Muscle layer of duodenum (tissue), 2 donors: ENCODE measurements at regions not wholly inside any gene's neighbourhood (a gene's known extent, or its start where the extent isn't known, plus 50 kb on each side); places are given as distances from the start of the nearest gene placed in this dataset.

Experiments
- H3K27ac ChIP-seq: one replicate; pipeline ENCODE4 v1.7.0; 2013; ENCODE audit warnings: mild to moderate bottlenecking, low read length
- H3K27me3 ChIP-seq: one replicate; pipeline ENCODE4 v1.7.0; 2013; ENCODE audit warnings: low read depth, mild to moderate bottlenecking, control low read depth, low read length
- H3K36me3 ChIP-seq, 2 donors: one replicate each; pipeline ENCODE4 v1.7.0; 2013; ENCODE audit warnings: low read length in 2 of 2, control low read depth in 1 of 2, mild to moderate bottlenecking in 1 of 2; ENCODE audit not compliant: insufficient read depth in 2 of 2, control insufficient read depth in 1 of 2
- H3K4me1 ChIP-seq, 2 donors: one replicate each; pipeline ENCODE4 v1.7.0; 2013; ENCODE audit warnings: low read length in 2 of 2, mild to moderate bottlenecking in 2 of 2, control low read depth in 1 of 2, moderate library complexity in 1 of 2; ENCODE audit not compliant: insufficient read depth in 2 of 2, control insufficient read depth in 1 of 2
- H3K4me3 ChIP-seq, 2 donors: one replicate each; pipeline ENCODE4 v1.7.0; 2013; ENCODE audit warnings: low read length in 2 of 2, low read depth in 1 of 2, mild to moderate bottlenecking in 1 of 2
- H3K9me3 ChIP-seq, 2 donors: one replicate each; pipeline ENCODE4 v1.7.0; 2013; ENCODE audit warnings: low read length in 2 of 2, control low read depth in 1 of 2, mild to moderate bottlenecking in 1 of 2; ENCODE audit not compliant: control insufficient read depth in 1 of 2
- donor health status: healthy.

DNA sequence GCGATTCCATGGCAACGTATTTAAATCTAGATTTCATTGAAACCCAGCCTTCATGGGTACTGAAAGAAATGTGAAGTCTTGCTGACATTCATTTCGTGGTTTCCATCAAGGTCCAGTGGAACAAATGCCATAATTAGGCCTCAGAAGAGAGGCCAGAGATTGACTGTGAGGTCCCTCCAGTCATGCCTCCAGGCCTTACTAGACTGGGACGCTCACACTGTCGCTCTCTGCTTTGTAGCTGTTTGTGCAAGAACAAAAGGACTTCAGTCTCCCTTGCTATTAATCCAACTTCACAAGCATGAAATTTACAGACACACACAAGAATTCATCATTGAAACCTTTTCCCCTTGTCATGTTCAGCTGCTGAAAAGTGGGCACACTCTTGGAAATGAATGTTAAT, 180.4 kb upstream of the FOXD3 start:
- Histone ChIP-seq H3K36me3 (no peaks in the 10 kb centered on the region), H3K4me3 (no peak overlapping the region), H3K27me3 (no peaks in the 10 kb centered on the region), H3K27ac (no peak overlapping the region), H3K9me3 (no peaks in the 10 kb centered on the region), H3K4me1 (no peaks in the 10 kb centered on the region)

DNA sequence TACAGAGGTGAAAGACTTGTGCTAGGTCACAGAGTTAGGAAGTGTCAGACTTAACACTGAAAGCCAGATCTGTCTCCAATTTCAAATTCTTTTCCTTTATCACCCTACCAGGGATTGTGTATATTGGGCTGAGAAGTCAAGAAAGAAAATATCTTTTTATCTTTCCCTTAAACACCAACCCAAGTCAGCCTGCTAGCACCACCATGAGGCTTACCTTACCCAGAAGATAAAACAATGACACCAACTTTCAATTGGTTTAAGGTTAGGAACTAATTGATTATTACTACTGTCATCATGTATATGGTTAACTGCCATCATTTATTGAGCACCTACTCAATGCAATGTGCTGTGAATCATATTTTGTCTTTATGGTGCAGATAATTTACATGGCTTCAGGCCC, 178.9 kb upstream of the FOXD3 start:
- Histone ChIP-seq H3K27me3 (no peaks in the 10 kb centered on the region), H3K36me3 (no peaks in the 10 kb centered on the region), H3K4me1 (no peaks in the 10 kb centered on the region), H3K27ac (no peak overlapping the region), H3K9me3 (no peaks in the 10 kb centered on the region), H3K4me3 (no peak overlapping the region)

DNA sequence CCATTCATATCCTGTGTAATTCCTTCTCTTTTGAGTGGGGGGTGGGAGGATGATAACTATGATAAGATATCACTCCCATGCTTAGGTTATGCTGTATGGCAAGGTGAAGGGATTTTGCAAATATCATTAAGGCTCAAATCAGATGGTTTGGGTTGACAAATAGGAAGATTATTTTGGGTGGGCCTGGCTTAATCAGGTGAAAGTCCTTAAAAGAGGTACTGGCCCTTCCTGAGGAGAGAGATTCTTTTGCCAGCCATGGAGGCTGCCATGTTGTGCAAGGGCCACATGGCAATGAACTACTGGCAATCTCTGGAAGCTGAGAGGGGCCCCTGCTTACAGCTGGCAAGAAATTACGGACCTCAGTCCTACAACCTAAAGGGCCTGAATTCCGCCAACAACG, 174.6 kb upstream of the FOXD3 start:
- no peaks in the 10 kb centered on the region for H3K27me3 ChIP-seq
- H3K36me3 ChIP-seq, result no peaks in the 10 kb centered on the region
- H3K27ac ChIP-seq, result no peak overlapping the region
- H3K4me3 ChIP-seq, result no peak overlapping the region
- H3K4me1 ChIP-seq, result no peaks in the 10 kb centered on the region
- no peaks in the 10 kb centered on the region for H3K9me3 ChIP-seq

DNA sequence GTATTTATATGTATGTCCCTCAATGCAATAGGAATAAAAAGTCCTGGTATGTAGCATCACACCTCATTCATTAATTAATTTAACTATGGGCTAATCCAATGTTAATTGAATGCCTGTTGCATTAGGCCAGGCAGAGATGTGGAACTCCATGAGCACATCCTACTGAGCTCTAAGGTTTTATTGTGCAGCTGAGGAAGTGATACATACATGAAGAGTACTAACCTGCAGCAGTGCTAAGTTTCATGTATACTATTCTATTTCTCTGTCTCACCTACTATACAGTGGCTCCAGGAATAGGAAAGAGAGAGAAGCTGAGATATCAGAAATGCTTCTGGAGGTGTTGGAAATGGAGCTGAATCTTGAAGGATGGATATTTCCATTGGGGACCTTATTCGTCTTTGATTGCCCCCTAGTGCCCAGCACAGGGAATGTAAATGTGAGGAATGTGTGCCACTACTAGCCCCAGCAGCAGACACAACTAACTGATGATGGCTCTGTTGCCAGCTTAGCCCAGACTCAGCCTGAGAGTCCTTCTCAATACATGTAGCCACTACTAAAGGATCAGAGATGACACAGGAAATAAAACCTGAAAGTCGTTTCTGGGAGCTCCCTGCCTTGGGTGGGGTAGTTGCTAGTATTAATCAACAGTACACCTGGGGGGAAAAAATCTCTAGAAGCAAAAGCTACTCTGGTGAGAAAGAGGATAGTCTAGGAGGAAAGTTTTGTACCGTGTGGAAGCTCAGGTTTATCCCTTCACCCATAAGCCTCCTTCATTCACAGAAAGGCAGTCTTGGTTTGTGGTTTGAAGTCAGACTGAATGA, 173.3 kb upstream of the FOXD3 start:
- Histone ChIP-seq H3K27ac (no peak overlapping the region), H3K27me3 (no peaks in the 10 kb centered on the region), H3K9me3 (no peaks in the 10 kb centered on the region), H3K36me3 (no peaks in the 10 kb centered on the region), H3K4me3 (no peak overlapping the region), H3K4me1 (no peaks in the 10 kb centered on the region)

DNA sequence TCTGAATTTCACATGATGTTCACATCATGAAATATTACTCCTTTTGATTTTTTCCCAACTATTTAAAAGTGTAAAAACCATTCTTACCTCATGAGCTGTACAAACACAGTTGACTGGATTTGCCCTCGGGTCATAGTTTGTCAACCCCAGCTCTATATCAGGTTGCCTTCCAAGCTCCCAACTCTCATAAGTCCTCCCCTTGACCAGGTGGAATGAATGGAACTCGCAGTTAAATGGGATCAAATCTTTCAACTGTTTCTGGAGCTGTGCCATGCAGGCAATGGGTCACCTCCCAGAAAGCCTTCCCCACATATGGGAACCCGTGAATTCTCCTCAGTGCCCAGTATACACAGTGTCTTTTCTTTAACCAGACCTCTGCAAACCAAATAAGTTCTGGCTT, 169.8 kb upstream of the FOXD3 start:
- Histone ChIP-seq H3K36me3 (no peaks in the 10 kb centered on the region), H3K4me1 (no peaks in the 10 kb centered on the region), H3K27ac (no peak overlapping the region), H3K27me3 (no peaks in the 10 kb centered on the region), H3K4me3 (no peak overlapping the region), H3K9me3 (no peaks in the 10 kb centered on the region)

DNA sequence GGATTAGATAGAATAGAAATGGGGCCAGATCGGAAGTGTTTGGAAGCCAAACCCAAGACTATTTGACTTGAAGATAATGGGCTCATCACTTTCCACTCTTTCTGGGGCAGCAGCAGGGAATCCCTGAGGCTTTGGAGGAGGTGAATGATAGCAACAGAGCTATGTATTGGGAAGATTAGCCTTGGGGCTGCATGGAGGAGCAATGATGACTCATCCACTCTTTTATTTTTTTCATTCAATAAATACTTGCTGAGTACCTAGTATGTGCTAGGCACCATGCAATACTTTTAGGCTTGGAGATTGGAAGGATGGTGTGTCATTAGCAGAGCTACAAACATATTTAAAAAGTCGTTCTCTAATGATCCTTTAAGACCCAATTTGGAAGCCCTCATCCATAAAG, 166.9 kb upstream of the FOXD3 start:
- Histone ChIP-seq H3K4me3 (no peak overlapping the region), H3K27me3 (no peaks in the 10 kb centered on the region), H3K27ac (no peak overlapping the region), H3K36me3 (no peaks in the 10 kb centered on the region), H3K9me3 (no peaks in the 10 kb centered on the region), H3K4me1 (no peaks in the 10 kb centered on the region)

DNA sequence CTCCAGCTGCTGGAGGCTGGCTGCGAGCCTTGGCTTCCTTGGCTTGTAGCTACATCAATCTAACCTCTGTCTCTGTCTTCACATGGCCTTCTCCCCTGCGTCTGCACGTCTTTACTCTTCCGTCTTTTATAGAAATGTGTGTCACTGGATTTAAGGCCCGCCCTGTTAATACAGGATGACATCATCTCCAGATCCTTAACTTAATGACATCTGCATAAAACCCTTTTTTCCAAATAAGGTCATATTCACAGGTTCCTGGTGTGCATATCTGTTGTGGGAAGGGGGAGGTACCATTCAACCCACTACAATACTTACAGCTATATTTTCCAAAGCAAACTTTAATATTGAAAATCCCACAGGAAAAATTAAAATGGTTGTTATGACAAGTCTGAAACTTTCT, 165.3 kb upstream of the FOXD3 start:
- Histone ChIP-seq H3K9me3 (no peaks in the 10 kb centered on the region), H3K4me1 (no peaks in the 10 kb centered on the region), H3K36me3 (no peaks in the 10 kb centered on the region), H3K4me3 (no peak overlapping the region), H3K27ac (no peak overlapping the region), H3K27me3 (no peaks in the 10 kb centered on the region)

DNA sequence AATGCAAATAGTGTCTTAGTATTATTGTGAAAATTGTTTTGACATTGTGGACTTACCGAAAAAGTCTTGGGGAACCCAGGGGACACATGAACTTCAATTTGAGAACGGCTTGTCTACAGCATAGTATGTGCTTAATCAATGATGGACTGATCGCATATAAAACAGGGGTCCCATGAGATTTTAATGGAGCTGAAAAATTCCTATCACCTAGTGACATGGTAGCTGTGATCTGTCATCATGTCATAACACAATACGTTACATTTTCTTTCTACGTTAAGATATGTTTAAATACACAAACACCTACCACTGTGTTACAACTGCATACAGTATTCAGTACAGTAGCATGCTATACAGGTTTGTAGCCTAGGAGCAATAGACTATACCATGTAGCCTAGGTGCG, 153.3 kb upstream of the FOXD3 start:
- no peaks in the 10 kb centered on the region for H3K4me1 ChIP-seq
- no peak overlapping the region for H3K4me3 ChIP-seq
- H3K27ac ChIP-seq, result no peak overlapping the region
- H3K36me3 ChIP-seq, result no peaks in the 10 kb centered on the region
- no peaks in the 10 kb centered on the region for H3K9me3 ChIP-seq
- H3K27me3 ChIP-seq, result no peaks in the 10 kb centered on the region

DNA sequence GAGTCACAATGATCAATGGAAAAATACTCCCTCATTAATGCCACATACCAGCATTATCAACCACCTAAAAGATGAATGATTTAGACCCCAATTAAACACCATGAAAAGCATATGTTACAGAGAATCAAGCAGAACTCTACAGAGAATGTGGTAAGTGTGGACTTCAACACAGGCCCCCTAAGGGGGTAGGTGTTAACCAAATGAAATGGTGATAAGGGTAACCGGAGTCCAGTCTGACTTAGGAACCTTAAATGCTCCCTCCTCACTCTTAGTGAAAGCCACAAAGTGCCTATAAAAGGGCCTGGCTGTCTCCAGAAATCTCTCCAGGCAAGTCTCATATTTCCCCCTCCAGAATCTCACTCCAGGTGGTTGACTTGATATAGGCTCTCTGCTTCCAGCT, 149.2 kb upstream of the FOXD3 start:
- H3K4me3 ChIP-seq, result no peak overlapping the region
- no peaks in the 10 kb centered on the region for H3K36me3 ChIP-seq
- H3K9me3 ChIP-seq, result no peaks in the 10 kb centered on the region

DNA sequence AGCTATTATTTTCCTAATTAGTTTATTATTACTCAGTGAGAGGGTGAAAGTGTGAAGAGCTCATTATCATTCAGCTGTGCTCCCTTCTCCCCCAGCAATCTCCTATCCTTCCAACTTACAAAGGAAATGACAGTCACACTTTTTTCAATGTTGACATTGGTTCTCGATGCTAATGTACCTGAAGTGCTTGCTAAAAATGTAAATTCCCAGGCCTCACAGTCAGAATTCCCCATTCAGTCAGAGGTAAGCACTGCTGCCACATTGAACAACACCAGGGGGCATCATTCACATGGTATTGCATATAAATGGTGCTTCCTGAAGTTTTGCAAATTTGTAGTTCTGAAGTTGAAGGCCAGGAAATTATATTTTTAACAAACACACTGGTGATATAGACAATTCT, 132.7 kb upstream of the FOXD3 start:
- Histone ChIP-seq H3K4me3 (no peak overlapping the region), H3K4me1 (no peaks in the 10 kb centered on the region), H3K9me3 (no peaks in the 10 kb centered on the region), H3K36me3 (no peaks in the 10 kb centered on the region), H3K27me3 (no peaks in the 10 kb centered on the region), H3K27ac (no peak overlapping the region)

More for the DNA sequence above, 149.2 kb upstream of the FOXD3 start:
- Histone ChIP-seq H3K27ac (no peak overlapping the region), H3K27me3 (no peaks in the 10 kb centered on the region), H3K4me1 (no peaks in the 10 kb centered on the region)

DNA sequence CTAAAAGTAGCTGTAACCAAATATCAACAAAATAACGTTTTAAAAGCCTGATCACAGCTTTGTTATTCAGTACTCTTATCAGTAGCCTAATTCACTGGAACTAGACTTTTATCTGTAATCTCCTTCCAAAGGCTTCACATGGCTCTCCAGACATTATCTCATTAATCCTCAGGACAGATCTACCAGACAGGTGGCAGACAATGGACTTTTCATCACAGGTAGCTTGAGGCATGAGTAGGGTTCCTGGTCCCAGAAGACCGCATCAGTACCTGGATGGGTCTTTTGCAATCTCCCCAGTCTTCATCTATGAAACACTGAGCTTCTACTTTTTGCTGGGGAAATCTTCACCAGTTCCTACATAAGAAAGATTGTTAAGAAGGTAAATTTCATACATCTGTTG, 132.2 kb upstream of the FOXD3 start:
- no peaks in the 10 kb centered on the region for H3K27me3 ChIP-seq
- no peaks in the 10 kb centered on the region for H3K36me3 ChIP-seq
- no peak overlapping the region for H3K27ac ChIP-seq
- H3K4me1 ChIP-seq, result no peaks in the 10 kb centered on the region
- H3K9me3 ChIP-seq, result no peaks in the 10 kb centered on the region
- H3K4me3 ChIP-seq, result no peak overlapping the region

DNA sequence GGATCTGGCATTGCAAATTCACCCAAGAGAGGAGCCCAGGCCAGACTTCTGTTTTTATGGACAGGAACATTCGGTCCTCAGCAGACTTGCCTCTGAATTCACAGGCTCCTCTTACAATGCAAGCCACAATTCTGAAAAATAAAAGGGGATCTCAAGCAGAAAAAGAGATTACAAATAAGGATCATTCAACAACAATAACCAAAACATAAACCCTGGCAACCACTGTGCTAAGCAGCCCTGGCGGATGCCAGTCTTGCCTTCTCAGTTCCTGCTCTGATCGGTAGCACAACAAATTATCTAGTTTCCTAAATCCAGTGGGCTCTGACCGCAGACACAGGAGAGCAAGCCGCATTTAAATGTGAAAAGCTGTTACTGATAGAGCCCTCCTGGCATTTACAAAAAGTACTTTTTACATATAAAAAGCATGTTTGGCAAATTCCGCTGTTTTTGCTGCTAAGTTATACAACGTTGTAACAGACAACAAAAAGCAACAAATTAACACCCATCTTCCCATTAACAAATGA, 123.4 kb upstream of the FOXD3 start:
- Histone ChIP-seq H3K27ac (no peak overlapping the region), H3K27me3 (no peaks in the 10 kb centered on the region), H3K9me3 (no peaks in the 10 kb centered on the region), H3K4me3 (no peak overlapping the region), H3K4me1 (no peaks in the 10 kb centered on the region), H3K36me3 (no peaks in the 10 kb centered on the region)
